Activated CD4-positive, alpha-beta T cell treated with anti-CD3 and anti-CD28 coated beads, Interleukin-2, amount 10 ng/mL, durations not matched to agents 24 days and 14 days (primary cell): ENCODE measurements at regions not wholly inside any gene's neighbourhood (a gene's known extent, or its start where the extent isn't known, plus 50 kb on each side); places are given as distances from the start of the nearest gene placed in this dataset.
"Not testable (repeated sequence)": the region's sequence is repeated elsewhere in the genome, so short reads cannot be mapped to it uniquely, and the experiment has no call there.

ENCODE experiments used
- DNase-seq: peaks from one replicate; pipeline ENCODE4 v3.0.0; 2022
- H3K27ac Mint-ChIP-seq: one replicate; pipeline ENCODE4 v1.8.0; 2022; ENCODE audit warnings: mild to moderate bottlenecking, mixed read lengths
- H3K27me3 Mint-ChIP-seq: one replicate; pipeline ENCODE4 v1.8.0; 2022; ENCODE audit warnings: mixed read lengths
- H3K36me3 Mint-ChIP-seq: one replicate; pipeline ENCODE4 v1.8.0; 2022; ENCODE audit warnings: low read depth, mild to moderate bottlenecking, mixed read lengths
- H3K4me1 Mint-ChIP-seq: one replicate; pipeline ENCODE4 v1.8.0; 2021; ENCODE audit warnings: mixed read lengths
- H3K4me3 Mint-ChIP-seq: one replicate; pipeline ENCODE4 v1.8.0; 2022; ENCODE audit warnings: mild to moderate bottlenecking, moderate library complexity, mixed read lengths
- H3K9me3 Mint-ChIP-seq: one replicate; pipeline ENCODE4 v1.8.0; 2021; ENCODE audit warnings: mixed read lengths
- intact Hi-C: fragments of 100-400 bp; cut with micrococcal nuclease; formaldehyde crosslinking; loops from one replicate; pipeline ENCODE4 v1.15.1; 2023

GRCh38 chr3:162546910-162547309, 1050.3 kb downstream of the OTOL1 start:
- Mint-ChIP-seq H3K27ac (no peak overlapping the region), H3K4me1 (no peaks in the 10 kb centered on the region), H3K27me3 (no peaks in the 10 kb centered on the region), H3K36me3 (no peaks in the 10 kb centered on the region), H3K9me3 (no peaks in the 10 kb centered on the region), H3K4me3 (no peak overlapping the region)
- intact Hi-C loops = no loop called here
- DNase-seq = no peak

GRCh38 chr3:162547321-162547720, 1050.7 kb downstream of the OTOL1 start:
- DNase-seq = no peak
- intact Hi-C loops = no loop called here
- no peaks in the 10 kb centered on the region for H3K9me3 Mint-ChIP-seq
- no peaks in the 10 kb centered on the region for H3K4me1 Mint-ChIP-seq
- H3K27me3 Mint-ChIP-seq = no peaks in the 10 kb centered on the region
- no peaks in the 10 kb centered on the region for H3K36me3 Mint-ChIP-seq
- no peak overlapping the region for H3K4me3 Mint-ChIP-seq
- no peak overlapping the region for H3K27ac Mint-ChIP-seq

- Mint-ChIP-seq H3K4me1 (no peaks in the 10 kb centered on the region), H3K36me3 (no peaks in the 10 kb centered on the region), H3K27me3 (no peaks in the 10 kb centered on the region), H3K4me3 (no peak overlapping the region), H3K27ac (no peak overlapping the region), H3K9me3 (no peaks in the 10 kb centered on the region)
- DNase-seq = no peak
- intact Hi-C loops = no loop called here
These were observed 1059.2 kb downstream of the OTOL1 start for GRCh38 chr3:162555761-162556160.

GRCh38 chr3:162558016-162558415, 1061.4 kb downstream of the OTOL1 start:
- H3K27me3 Mint-ChIP-seq = no peaks in the 10 kb centered on the region

GRCh38 chr3:162568706-162569105, 1072.1 kb downstream of the OTOL1 start:
- intact Hi-C loops = no loop called here
- Mint-ChIP-seq H3K9me3 (no peaks in the 10 kb centered on the region), H3K4me1 (no peaks in the 10 kb centered on the region), H3K4me3 (no peak overlapping the region), H3K27me3 (no peaks in the 10 kb centered on the region), H3K27ac (no peak overlapping the region), H3K36me3 (no peaks in the 10 kb centered on the region)
- DNase-seq = no peak

More at GRCh38 chr3:162558016-162558415, 1061.4 kb downstream of the OTOL1 start:
- H3K4me1 Mint-ChIP-seq = no peaks in the 10 kb centered on the region
- no peak overlapping the region for H3K27ac Mint-ChIP-seq
- no peak for DNase-seq
- no peaks in the 10 kb centered on the region for H3K9me3 Mint-ChIP-seq
- H3K36me3 Mint-ChIP-seq = no peaks in the 10 kb centered on the region
- no peak overlapping the region for H3K4me3 Mint-ChIP-seq
- intact Hi-C loops = no loop called here

GRCh38 chr3:162569314-162569713, 1072.7 kb downstream of the OTOL1 start:
- intact Hi-C loops = no loop called here
- no peak for DNase-seq
- H3K9me3 Mint-ChIP-seq = no peaks in the 10 kb centered on the region
- H3K4me1 Mint-ChIP-seq = no peaks in the 10 kb centered on the region
- H3K36me3 Mint-ChIP-seq = no peaks in the 10 kb centered on the region
- H3K4me3 Mint-ChIP-seq = no peak overlapping the region
- H3K27ac Mint-ChIP-seq = no peak overlapping the region
- H3K27me3 Mint-ChIP-seq = no peaks in the 10 kb centered on the region

GRCh38 chr3:162584986-162585385, 1088.4 kb downstream of the OTOL1 start:
- Mint-ChIP-seq H3K27ac (no peak overlapping the region), H3K27me3 (no peaks in the 10 kb centered on the region), H3K4me3 (no peak overlapping the region), H3K4me1 (no peaks in the 10 kb centered on the region), H3K36me3 (no peaks in the 10 kb centered on the region), H3K9me3 (no peaks in the 10 kb centered on the region)
- intact Hi-C loops = no loop called here
- DNase-seq = no peak

GRCh38 chr3:162586591-162586990, 1090.0 kb downstream of the OTOL1 start:
- H3K27ac Mint-ChIP-seq = no peak overlapping the region
- no peak overlapping the region for H3K4me3 Mint-ChIP-seq
- H3K36me3 Mint-ChIP-seq = no peaks in the 10 kb centered on the region
- no peak for DNase-seq
- intact Hi-C loops = no loop called here
- no peaks in the 10 kb centered on the region for H3K4me1 Mint-ChIP-seq
- H3K9me3 Mint-ChIP-seq = no peaks in the 10 kb centered on the region
- H3K27me3 Mint-ChIP-seq = no peaks in the 10 kb centered on the region

GRCh38 chr3:162597226-162597625, 1100.6 kb downstream of the OTOL1 start:
- no peak overlapping the region for H3K27ac Mint-ChIP-seq
- DNase-seq = no peak
- H3K4me1 Mint-ChIP-seq = no peaks in the 10 kb centered on the region
- H3K27me3 Mint-ChIP-seq = no peaks in the 10 kb centered on the region
- H3K4me3 Mint-ChIP-seq = no peak overlapping the region
- intact Hi-C loops = no loop called here
- peaks cover 4% of the 10 kb centered on the region for H3K9me3 Mint-ChIP-seq
- no peaks in the 10 kb centered on the region for H3K36me3 Mint-ChIP-seq

- intact Hi-C loops, H3K4me3 Mint-ChIP-seq, H3K36me3 Mint-ChIP-seq, DNase-seq, H3K27ac Mint-ChIP-seq, H3K9me3 Mint-ChIP-seq, H3K27me3 Mint-ChIP-seq, H3K4me1 Mint-ChIP-seq: not testable (repeated sequence)
These were observed 1101.9 kb downstream of the OTOL1 start for GRCh38 chr3:162598500-162598899.

GRCh38 chr3:162599742-162600141, 1103.1 kb downstream of the OTOL1 start:
- H3K27me3 Mint-ChIP-seq, H3K27ac Mint-ChIP-seq, H3K4me1 Mint-ChIP-seq, H3K9me3 Mint-ChIP-seq, intact Hi-C loops, H3K4me3 Mint-ChIP-seq, H3K36me3 Mint-ChIP-seq, DNase-seq: not testable (repeated sequence)

GRCh38 chr3:162601101-162601670, 1104.6 kb downstream of the OTOL1 start:
- intact Hi-C loops = no loop called here
- Mint-ChIP-seq H3K4me3 (no peak overlapping the region), H3K27me3 (no peaks in the 10 kb centered on the region), H3K36me3 (no peaks in the 10 kb centered on the region), H3K27ac (no peak overlapping the region), H3K4me1 (no peaks in the 10 kb centered on the region), H3K9me3 (peaks cover 4% of the 10 kb centered on the region)
- DNase-seq = no peak

- Mint-ChIP-seq H3K4me3 (no peak overlapping the region), H3K9me3 (peaks cover 4% of the 10 kb centered on the region), H3K27me3 (no peaks in the 10 kb centered on the region), H3K36me3 (no peaks in the 10 kb centered on the region), H3K27ac (no peak overlapping the region), H3K4me1 (no peaks in the 10 kb centered on the region)
- DNase-seq = no peak
- intact Hi-C loops = no loop called here
These were observed 1106.0 kb downstream of the OTOL1 start for GRCh38 chr3:162602619-162603018.

GRCh38 chr3:162605651-162606204, 1109.1 kb downstream of the OTOL1 start:
- Mint-ChIP-seq H3K27ac (no peak overlapping the region), H3K4me3 (no peak overlapping the region), H3K9me3 (no peaks in the 10 kb centered on the region), H3K4me1 (no peaks in the 10 kb centered on the region), H3K36me3 (no peaks in the 10 kb centered on the region), H3K27me3 (no peaks in the 10 kb centered on the region)
- DNase-seq = no peak
- intact Hi-C loops = no loop called here

GRCh38 chr3:162610261-162610660, 1113.7 kb downstream of the OTOL1 start:
- no peaks in the 10 kb centered on the region for H3K4me1 Mint-ChIP-seq
- DNase-seq = no peak
- H3K36me3 Mint-ChIP-seq = no peaks in the 10 kb centered on the region
- no peaks in the 10 kb centered on the region for H3K9me3 Mint-ChIP-seq
- H3K4me3 Mint-ChIP-seq = no peak overlapping the region
- H3K27ac Mint-ChIP-seq = no peak overlapping the region
- intact Hi-C loops = no loop called here
- no peaks in the 10 kb centered on the region for H3K27me3 Mint-ChIP-seq
